GM19455 (cell line): ENCODE measurements at regions not wholly inside any gene's neighbourhood (a gene's known extent, or its start where the extent isn't known, plus 50 kb on each side); places are given as distances from the start of the nearest gene placed in this dataset.
"Not testable (repeated sequence)": the region's sequence is repeated elsewhere in the genome, so short reads cannot be mapped to it uniquely, and the experiment has no call there.

ENCODE experiments used
- ATAC-seq: cut with Tn5 transposase; IDR thresholded peaks from one replicate; pipeline ENCODE4 v1.9.1; 2021; ENCODE audit not compliant: unreplicated experiment

GRCh38 chr12:42926232-42926631 lies 336.7 kb upstream of the PRICKLE1 start:
- ATAC-seq, result no peak

- no peak for ATAC-seq
Measured at GRCh38 chr12:42924482-42924881, 334.9 kb upstream of the PRICKLE1 start.

- ATAC-seq, result no peak
Measured at GRCh38 chr12:42923583-42923982, 334.0 kb upstream of the PRICKLE1 start.

- ATAC-seq, result no peak
Measured at GRCh38 chr12:42923156-42923555, 333.6 kb upstream of the PRICKLE1 start.

- no peak for ATAC-seq
Measured at GRCh38 chr12:42922505-42922850, 332.9 kb upstream of the PRICKLE1 start.

- no peak for ATAC-seq
Measured at GRCh38 chr12:42921741-42922504, 332.4 kb upstream of the PRICKLE1 start.

GRCh38 chr12:42919691-42920090 lies 330.1 kb upstream of the PRICKLE1 start:
- no peak for ATAC-seq

GRCh38 chr12:42918443-42918842 lies 328.9 kb upstream of the PRICKLE1 start:
- ATAC-seq, result no peak

GRCh38 chr12:42916143-42916542 lies 326.6 kb upstream of the PRICKLE1 start:
- ATAC-seq, result no peak

GRCh38 chr12:42915426-42915825 lies 325.9 kb upstream of the PRICKLE1 start:
- ATAC-seq, result no peak

GRCh38 chr12:42912367-42912766 lies 322.8 kb upstream of the PRICKLE1 start:
- ATAC-seq, result no peak

- ATAC-seq, result no peak
Measured at GRCh38 chr12:42910656-42911055, 321.1 kb upstream of the PRICKLE1 start.

- ATAC-seq, result no peak
Measured at GRCh38 chr12:42908712-42909111, 319.2 kb upstream of the PRICKLE1 start.

- ATAC-seq, result not testable (repeated sequence)
Measured at GRCh38 chr12:42906801-42907200, 317.3 kb upstream of the PRICKLE1 start.

- ATAC-seq, result no peak
Measured at GRCh38 chr12:42905419-42905705, 315.8 kb upstream of the PRICKLE1 start.

GRCh38 chr12:42904683-42905418 lies 315.3 kb upstream of the PRICKLE1 start:
- ATAC-seq, result no peak

GRCh38 chr12:42903736-42904135 lies 314.2 kb upstream of the PRICKLE1 start:
- no peak for ATAC-seq

GRCh38 chr12:42902001-42902400 lies 312.5 kb upstream of the PRICKLE1 start:
- ATAC-seq, result no peak

- no peak for ATAC-seq
Measured at GRCh38 chr12:42893803-42894202, 304.3 kb upstream of the PRICKLE1 start.

GRCh38 chr12:42892702-42893551 lies 303.4 kb upstream of the PRICKLE1 start:
- no peak for ATAC-seq

GRCh38 chr12:42887657-42888056 lies 298.1 kb upstream of the PRICKLE1 start:
- no peak for ATAC-seq

GRCh38 chr12:42886160-42886559 lies 296.6 kb upstream of the PRICKLE1 start:
- ATAC-seq, result no peak
